ENCODE measurements at regions not wholly inside any gene's neighbourhood (a gene's known extent, or its start where the extent isn't known, plus 50 kb on each side); places are given as distances from the start of the nearest gene placed in this dataset.
"Not testable (repeated sequence)": the region's sequence is repeated elsewhere in the genome, so short reads cannot be mapped to it uniquely, and the experiment has no call there.

DNA sequence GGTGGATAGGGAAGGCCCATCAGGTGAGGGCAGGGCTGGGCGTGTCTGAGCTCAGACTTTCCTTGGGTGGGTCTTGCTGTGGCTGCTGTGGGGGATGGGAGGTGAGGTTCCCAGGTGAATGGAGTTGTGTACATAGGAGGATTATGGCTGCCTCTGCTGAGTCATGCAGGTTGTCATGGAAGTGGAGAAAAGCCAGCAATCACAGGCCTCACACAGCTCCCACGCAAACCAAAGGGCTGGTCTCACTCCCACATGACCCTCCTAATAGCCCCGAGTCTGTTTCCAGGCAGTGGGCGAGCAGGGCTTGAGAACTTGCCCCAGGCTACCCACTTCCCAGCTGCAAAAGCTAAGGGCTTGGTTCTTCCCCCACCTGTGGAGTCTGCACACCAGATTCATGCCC lies 149.5 kb downstream of the IPO8 start:
- no peaks in the 10 kb centered on the region for H3K79me2 ChIP-seq (ENCODE audit: insufficient read depth, low read length)
- Mint-ChIP-seq H3K9me3 (peaks cover 9 to 21% (median 14%) of the 10 kb centered on the region in 7 donors), H3K4me3 (no peak overlapping the region), H3K27ac (no peak overlapping the region), H3K4me1 (no peaks in the 10 kb centered on the region), H3K36me3 (no peaks in the 10 kb centered on the region), H3K27me3 (ENCODE audit: low read depth in 3 of 3) (peaks cover 0 to 1% (median 0%) of the 10 kb centered on the region in 3 donors)
- no peaks in the 10 kb centered on the region for H3K27me3 ChIP-seq (ENCODE audit: control insufficient read depth in 2 of 2, insufficient read depth in 2 of 2, low read length in 2 of 2)
- H2AFZ ChIP-seq (ENCODE audit: insufficient read depth, low read depth, low read length, poor library complexity, severe bottlenecking), result no peak overlapping the region
- H3K4me1 ChIP-seq (ENCODE audit: control insufficient read depth in 1 of 2, insufficient read depth in 2 of 2, low read length in 2 of 2), result no peaks in the 10 kb centered on the region
- peaks cover 6 to 16% of the 10 kb centered on the region in 2 donors for H3K9me3 ChIP-seq (replicated peaks in 1 of 2; ENCODE audit: control insufficient read depth in 1 of 2, insufficient read depth in 1 of 2, low read length in 2 of 2)
- no peak overlapping the region for H3K27ac ChIP-seq (ENCODE audit: low read depth in 1 of 2, low read length in 2 of 2)
- no peak overlapping the region for H3K4me3 ChIP-seq (replicated peaks in 1 of 3; ENCODE audit: low read depth in 2 of 3, low read length in 3 of 3)
- H3K4me2 ChIP-seq (replicated peaks; ENCODE audit: extremely low read depth, low read length, poor library complexity, severe bottlenecking), result no peak overlapping the region
- WGBS (ENCODE audit: insufficient coverage), result 92% methylated on average over 4 of the region's 4 CpGs
- no peak overlapping the region for H3K9ac ChIP-seq (ENCODE audit: insufficient read depth, low read length, poor library complexity, severe bottlenecking)
- H4K20me1 ChIP-seq (ENCODE audit: insufficient read depth, low read length), result no peaks in the 10 kb centered on the region
- TF ChIP-seq, protein P1, sequence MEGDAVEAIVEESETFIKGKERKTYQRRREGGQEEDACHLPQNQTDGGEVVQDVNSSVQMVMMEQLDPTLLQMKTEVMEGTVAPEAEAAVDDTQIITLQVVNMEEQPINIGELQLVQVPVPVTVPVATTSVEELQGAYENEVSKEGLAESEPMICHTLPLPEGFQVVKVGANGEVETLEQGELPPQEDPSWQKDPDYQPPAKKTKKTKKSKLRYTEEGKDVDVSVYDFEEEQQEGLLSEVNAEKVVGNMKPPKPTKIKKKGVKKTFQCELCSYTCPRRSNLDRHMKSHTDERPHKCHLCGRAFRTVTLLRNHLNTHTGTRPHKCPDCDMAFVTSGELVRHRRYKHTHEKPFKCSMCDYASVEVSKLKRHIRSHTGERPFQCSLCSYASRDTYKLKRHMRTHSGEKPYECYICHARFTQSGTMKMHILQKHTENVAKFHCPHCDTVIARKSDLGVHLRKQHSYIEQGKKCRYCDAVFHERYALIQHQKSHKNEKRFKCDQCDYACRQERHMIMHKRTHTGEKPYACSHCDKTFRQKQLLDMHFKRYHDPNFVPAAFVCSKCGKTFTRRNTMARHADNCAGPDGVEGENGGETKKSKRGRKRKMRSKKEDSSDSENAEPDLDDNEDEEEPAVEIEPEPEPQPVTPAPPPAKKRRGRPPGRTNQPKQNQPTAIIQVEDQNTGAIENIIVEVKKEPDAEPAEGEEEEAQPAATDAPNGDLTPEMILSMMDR (IDR thresholded peaks at IDR 0.05), result no peak
- DNase-seq, result no peak
- no peaks in the 10 kb centered on the region for H3K36me3 ChIP-seq (replicated peaks in 1 of 2; ENCODE audit: control insufficient read depth in 1 of 2, insufficient read depth in 2 of 2, low read length in 2 of 2)
- intact Hi-C loops (cut with micrococcal nuclease), result no loop called here

- H3K36me3 Mint-ChIP-seq; H3K27ac ChIP-seq (ENCODE audit: low read depth in 1 of 2, low read length in 2 of 2); H3K4me1 ChIP-seq (ENCODE audit: control insufficient read depth in 1 of 2, insufficient read depth in 2 of 2, low read length in 2 of 2); H3K27me3 Mint-ChIP-seq (ENCODE audit: low read depth in 3 of 3); H3K4me2 ChIP-seq (replicated peaks; ENCODE audit: extremely low read depth, low read length, poor library complexity, severe bottlenecking); H3K9ac ChIP-seq (ENCODE audit: insufficient read depth, low read length, poor library complexity, severe bottlenecking); H2AFZ ChIP-seq (ENCODE audit: insufficient read depth, low read depth, low read length, poor library complexity, severe bottlenecking); H4K20me1 ChIP-seq (ENCODE audit: insufficient read depth, low read length); H3K4me3 Mint-ChIP-seq; H3K4me3 ChIP-seq (replicated peaks in 1 of 3; ENCODE audit: low read depth in 2 of 3, low read length in 3 of 3); DNase-seq; H3K27ac Mint-ChIP-seq; H3K27me3 ChIP-seq (ENCODE audit: control insufficient read depth in 2 of 2, insufficient read depth in 2 of 2, low read length in 2 of 2); H3K79me2 ChIP-seq (ENCODE audit: insufficient read depth, low read length); H3K36me3 ChIP-seq (replicated peaks in 1 of 2; ENCODE audit: control insufficient read depth in 1 of 2, insufficient read depth in 2 of 2, low read length in 2 of 2); intact Hi-C loops (cut with micrococcal nuclease); H3K4me1 Mint-ChIP-seq: not testable (repeated sequence)
- peaks cover 6 to 16% of the 10 kb centered on the region in 2 donors for H3K9me3 ChIP-seq (replicated peaks in 1 of 2; ENCODE audit: control insufficient read depth in 1 of 2, insufficient read depth in 1 of 2, low read length in 2 of 2)
- WGBS (ENCODE audit: insufficient coverage), result no CpG with 5 or more reads among the region's 3 CpGs
- peaks cover 9 to 21% (median 16%) of the 10 kb centered on the region in 7 donors for H3K9me3 Mint-ChIP-seq
These were observed 151.0 kb downstream of the IPO8 start for GRCh38 chr12:30544704-30545103.
